NCI-H1092 (cell line): ENCODE measurements at regions not wholly inside any gene's neighbourhood (a gene's known extent, or its start where the extent isn't known, plus 50 kb on each side); places are given as distances from the start of the nearest gene placed in this dataset.

Experiments
- DNase-seq: peaks from one replicate; lab custom pipeline; 2025; lab: John Stamatoyannopoulos, UW

- no peak for DNase-seq
Measured at GRCh38 chr3:82093641-82094040, 332.2 kb upstream of the GBE1 start.

GRCh38 chr3:82088749-82089148 is 327.3 kb upstream of the GBE1 start:
- DNase-seq: no peak

GRCh38 chr3:82087958-82088357 is 326.5 kb upstream of the GBE1 start:
- no peak for DNase-seq

- DNase-seq: no peak
Measured at GRCh38 chr3:82085851-82086475, 324.5 kb upstream of the GBE1 start.

- no peak for DNase-seq
Measured at GRCh38 chr3:82085356-82085755, 323.9 kb upstream of the GBE1 start.

- DNase-seq: no peak
Measured at GRCh38 chr3:82084824-82085223, 323.4 kb upstream of the GBE1 start.

- DNase-seq: no peak
Measured at GRCh38 chr3:82082796-82083195, 321.4 kb upstream of the GBE1 start.

- DNase-seq: no peak
Measured at GRCh38 chr3:82081351-82081750, 319.9 kb upstream of the GBE1 start.

GRCh38 chr3:82080792-82081191 is 319.3 kb upstream of the GBE1 start:
- no peak for DNase-seq

- no peak for DNase-seq
Measured at GRCh38 chr3:82080261-82080660, 318.8 kb upstream of the GBE1 start.

- DNase-seq: no peak
Measured at GRCh38 chr3:82079335-82079890, 318.0 kb upstream of the GBE1 start.

GRCh38 chr3:82078246-82078645 is 316.8 kb upstream of the GBE1 start:
- no peak for DNase-seq

GRCh38 chr3:82067420-82067819 is 306.0 kb upstream of the GBE1 start:
- no peak for DNase-seq

- DNase-seq: no peak
Measured at GRCh38 chr3:82058809-82059208, 297.4 kb upstream of the GBE1 start.

- DNase-seq: no peak
Measured at GRCh38 chr3:82055792-82056191, 294.3 kb upstream of the GBE1 start.

- DNase-seq: no peak
Measured at GRCh38 chr3:82054849-82055248, 293.4 kb upstream of the GBE1 start.

GRCh38 chr3:82053236-82053635 is 291.8 kb upstream of the GBE1 start:
- no peak for DNase-seq

GRCh38 chr3:82050382-82050781 is 288.9 kb upstream of the GBE1 start:
- DNase-seq: no peak

GRCh38 chr3:82048711-82049110 is 287.3 kb upstream of the GBE1 start:
- DNase-seq: no peak

GRCh38 chr3:82044930-82045705 is 283.7 kb upstream of the GBE1 start:
- peak; percentile 22 for DNase-seq

- DNase-seq: no peak
Measured at GRCh38 chr3:82038556-82038955, 277.1 kb upstream of the GBE1 start.

GRCh38 chr3:82033186-82033585 is 271.7 kb upstream of the GBE1 start:
- DNase-seq: no peak

- DNase-seq: no peak
Measured at GRCh38 chr3:82031596-82031995, 270.2 kb upstream of the GBE1 start.

- no peak for DNase-seq
Measured at GRCh38 chr3:82030916-82031315, 269.5 kb upstream of the GBE1 start.
